Nephron progenitor cell (in vitro differentiated cells): ENCODE measurements at regions not wholly inside any gene's neighbourhood (a gene's known extent, or its start where the extent isn't known, plus 50 kb on each side); places are given as distances from the start of the nearest gene placed in this dataset.

Source experiments
- DNase-seq: peaks from one replicate; pipeline ENCODE4 v3.0.0; 2021
- H3K27ac Mint-ChIP-seq: 2 replicates; pipeline ENCODE4 v1.8.0; 2021; ENCODE audit warnings: mild to moderate bottlenecking, moderate library complexity, mixed read lengths
- H3K27me3 Mint-ChIP-seq: 2 replicates; pipeline ENCODE4 v1.8.0; 2021; ENCODE audit warnings: mild to moderate bottlenecking, low read depth, mixed read lengths; ENCODE audit not compliant: poor library complexity
- H3K36me3 Mint-ChIP-seq: 2 replicates; pipeline ENCODE4 v1.8.0; 2021; ENCODE audit warnings: low read depth, mixed read lengths
- H3K4me1 Mint-ChIP-seq: 2 replicates; pipeline ENCODE4 v1.8.0; 2021; ENCODE audit warnings: mixed read lengths
- H3K4me3 Mint-ChIP-seq: 2 replicates; pipeline ENCODE4 v1.8.0; 2021; ENCODE audit warnings: mild to moderate bottlenecking, moderate library complexity, mixed read lengths
- H3K9me3 Mint-ChIP-seq: 2 replicates; pipeline ENCODE4 v1.8.0; 2021; ENCODE audit warnings: mild to moderate bottlenecking, moderate library complexity, mixed read lengths
- TF ChIP-seq, protein P1 (sequence below): fragments of 200-600 bp; sonication (generic); IDR thresholded peaks from 2 replicates; pipeline ENCODE4 v1.5.0; 2021; ENCODE audit warnings: antibody characterized with exemption

DNA sequence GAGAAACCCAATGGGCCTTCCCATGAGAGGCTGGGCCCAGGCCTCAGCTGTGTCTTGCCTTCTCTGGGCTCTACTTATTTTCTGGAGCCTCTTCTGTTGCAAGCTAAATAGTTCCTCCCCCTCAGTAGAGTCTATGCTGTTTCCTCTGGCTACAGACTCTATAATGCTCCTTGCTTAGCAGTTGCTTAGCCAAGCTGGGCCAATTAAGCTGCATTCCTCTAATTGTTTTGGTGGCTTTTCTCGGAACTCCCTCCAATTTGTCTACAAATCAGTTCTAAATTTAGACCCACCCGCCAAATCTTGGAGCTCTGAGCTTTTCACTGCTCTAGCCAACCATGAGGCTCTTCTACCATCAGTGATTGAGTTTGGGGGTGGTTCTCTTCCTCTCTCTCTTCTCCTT, 302.7 kb upstream of the ASIC2 start:
- H3K27me3 Mint-ChIP-seq = peaks cover 47% of the 10 kb centered on the region

DNA sequence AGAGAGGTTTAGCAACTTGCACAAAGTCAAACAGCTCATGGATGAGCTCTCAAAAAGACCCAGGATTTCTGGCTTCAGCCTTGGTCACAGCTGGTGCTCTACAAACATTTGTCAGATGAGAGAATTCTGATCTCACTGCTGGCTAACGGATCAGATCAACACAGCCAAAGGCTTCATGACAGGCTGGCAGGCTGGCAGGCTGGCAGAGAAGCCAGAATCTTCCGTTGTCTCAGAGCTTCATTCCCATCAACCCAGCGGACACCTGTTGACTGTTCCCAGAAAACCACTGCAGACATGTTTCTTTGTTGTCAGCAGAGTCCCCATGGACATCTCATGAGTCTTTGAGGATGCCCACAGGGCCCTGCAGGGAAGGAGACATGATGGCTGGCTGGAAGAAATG, 303.8 kb upstream of the ASIC2 start:
- H3K4me3 Mint-ChIP-seq = no peak overlapping the region
- no peak overlapping the region for H3K27ac Mint-ChIP-seq
- H3K9me3 Mint-ChIP-seq = no peaks in the 10 kb centered on the region
- peaks cover 41% of the 10 kb centered on the region for H3K27me3 Mint-ChIP-seq
- TF ChIP-seq, protein P1, sequence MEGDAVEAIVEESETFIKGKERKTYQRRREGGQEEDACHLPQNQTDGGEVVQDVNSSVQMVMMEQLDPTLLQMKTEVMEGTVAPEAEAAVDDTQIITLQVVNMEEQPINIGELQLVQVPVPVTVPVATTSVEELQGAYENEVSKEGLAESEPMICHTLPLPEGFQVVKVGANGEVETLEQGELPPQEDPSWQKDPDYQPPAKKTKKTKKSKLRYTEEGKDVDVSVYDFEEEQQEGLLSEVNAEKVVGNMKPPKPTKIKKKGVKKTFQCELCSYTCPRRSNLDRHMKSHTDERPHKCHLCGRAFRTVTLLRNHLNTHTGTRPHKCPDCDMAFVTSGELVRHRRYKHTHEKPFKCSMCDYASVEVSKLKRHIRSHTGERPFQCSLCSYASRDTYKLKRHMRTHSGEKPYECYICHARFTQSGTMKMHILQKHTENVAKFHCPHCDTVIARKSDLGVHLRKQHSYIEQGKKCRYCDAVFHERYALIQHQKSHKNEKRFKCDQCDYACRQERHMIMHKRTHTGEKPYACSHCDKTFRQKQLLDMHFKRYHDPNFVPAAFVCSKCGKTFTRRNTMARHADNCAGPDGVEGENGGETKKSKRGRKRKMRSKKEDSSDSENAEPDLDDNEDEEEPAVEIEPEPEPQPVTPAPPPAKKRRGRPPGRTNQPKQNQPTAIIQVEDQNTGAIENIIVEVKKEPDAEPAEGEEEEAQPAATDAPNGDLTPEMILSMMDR = no peak
- H3K4me1 Mint-ChIP-seq = no peaks in the 10 kb centered on the region
- DNase-seq = no peak
- no peaks in the 10 kb centered on the region for H3K36me3 Mint-ChIP-seq

More for the DNA sequence above, 302.7 kb upstream of the ASIC2 start:
- H3K4me1 Mint-ChIP-seq = no peaks in the 10 kb centered on the region
- no peak overlapping the region for H3K27ac Mint-ChIP-seq
- H3K9me3 Mint-ChIP-seq = no peaks in the 10 kb centered on the region
- TF ChIP-seq, protein P1 = no peak
- DNase-seq = no peak
- H3K36me3 Mint-ChIP-seq = no peaks in the 10 kb centered on the region
- H3K4me3 Mint-ChIP-seq = no peak overlapping the region

DNA sequence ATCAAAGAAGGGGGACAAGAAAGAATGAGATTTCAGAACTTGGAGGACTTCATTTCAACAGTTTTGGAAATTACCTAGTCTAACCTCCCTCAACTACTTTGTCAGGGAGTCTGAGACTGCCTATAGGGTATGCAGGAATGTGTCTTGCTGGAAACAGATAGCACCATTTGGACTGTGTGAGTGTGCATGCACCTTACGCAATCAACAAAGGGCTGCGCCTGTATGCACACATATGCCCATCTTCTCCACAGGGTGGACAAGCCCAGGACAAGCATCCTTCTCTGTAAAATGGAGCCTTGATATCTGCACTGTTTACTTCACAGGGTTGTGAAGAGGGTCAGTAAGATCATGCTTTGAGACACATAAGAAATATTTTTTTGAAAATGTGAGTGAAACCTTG, 305.7 kb upstream of the ASIC2 start:
- no peak overlapping the region for H3K27ac Mint-ChIP-seq
- H3K27me3 Mint-ChIP-seq = peaks cover 28% of the 10 kb centered on the region
- no peak for DNase-seq
- TF ChIP-seq, protein P1 = no peak
- H3K4me3 Mint-ChIP-seq = no peak overlapping the region
- no peaks in the 10 kb centered on the region for H3K36me3 Mint-ChIP-seq
- no peaks in the 10 kb centered on the region for H3K9me3 Mint-ChIP-seq
- no peaks in the 10 kb centered on the region for H3K4me1 Mint-ChIP-seq

DNA sequence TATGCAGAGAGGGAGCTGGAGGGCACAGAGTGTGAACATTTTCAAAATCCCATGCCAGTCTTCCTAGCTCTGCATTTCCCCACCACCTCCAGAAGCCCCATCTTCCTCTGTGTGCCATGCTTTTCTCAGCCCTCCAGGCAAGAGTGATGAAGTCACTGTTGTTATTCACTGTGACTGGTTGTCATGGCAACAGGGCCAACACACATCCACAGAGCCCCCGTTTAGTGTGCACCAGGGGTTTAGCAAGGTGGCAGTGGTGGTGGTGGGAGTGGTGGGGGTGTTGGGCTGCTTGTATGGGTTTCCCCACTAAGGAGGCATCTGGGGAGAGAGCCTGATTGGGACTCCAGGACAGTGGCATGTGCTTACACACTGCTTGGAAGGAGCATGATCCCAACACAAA, 309.9 kb upstream of the ASIC2 start:
- peak overlapping the region; percentile 41 for H3K27ac Mint-ChIP-seq
- peaks cover 42% of the 10 kb centered on the region for H3K27me3 Mint-ChIP-seq
- H3K9me3 Mint-ChIP-seq = no peaks in the 10 kb centered on the region
- H3K4me3 Mint-ChIP-seq = no peak overlapping the region
- peak; percentile 37 for DNase-seq
- TF ChIP-seq, protein P1 = no peak
- no peaks in the 10 kb centered on the region for H3K36me3 Mint-ChIP-seq
- H3K4me1 Mint-ChIP-seq = no peaks in the 10 kb centered on the region

DNA sequence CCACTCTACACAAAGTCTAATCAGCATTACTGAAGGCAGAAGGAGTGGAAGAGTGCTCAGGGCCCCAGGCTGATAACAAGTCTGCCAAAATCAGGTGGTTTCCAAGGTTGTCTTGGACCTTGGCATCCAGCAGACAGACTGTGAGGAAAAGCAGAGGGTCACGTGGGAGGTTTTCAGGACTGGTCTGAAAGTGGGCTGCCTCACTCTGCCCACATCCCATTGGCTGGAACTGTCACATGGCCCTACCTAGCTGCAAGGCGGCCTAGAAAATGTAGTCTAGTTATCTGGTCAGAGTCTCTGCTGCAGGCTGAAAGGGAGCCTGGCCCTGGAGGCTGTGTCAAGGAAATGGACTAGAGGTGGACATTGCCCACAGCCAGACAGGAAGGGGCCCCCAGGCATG, 310.7 kb upstream of the ASIC2 start:
- DNase-seq = no peak
- Mint-ChIP-seq H3K27me3 (peaks cover 45% of the 10 kb centered on the region), H3K4me3 (no peak overlapping the region), H3K27ac (no peak overlapping the region), H3K9me3 (no peaks in the 10 kb centered on the region), H3K4me1 (no peaks in the 10 kb centered on the region), H3K36me3 (no peaks in the 10 kb centered on the region)
- TF ChIP-seq, protein P1 = no peak

DNA sequence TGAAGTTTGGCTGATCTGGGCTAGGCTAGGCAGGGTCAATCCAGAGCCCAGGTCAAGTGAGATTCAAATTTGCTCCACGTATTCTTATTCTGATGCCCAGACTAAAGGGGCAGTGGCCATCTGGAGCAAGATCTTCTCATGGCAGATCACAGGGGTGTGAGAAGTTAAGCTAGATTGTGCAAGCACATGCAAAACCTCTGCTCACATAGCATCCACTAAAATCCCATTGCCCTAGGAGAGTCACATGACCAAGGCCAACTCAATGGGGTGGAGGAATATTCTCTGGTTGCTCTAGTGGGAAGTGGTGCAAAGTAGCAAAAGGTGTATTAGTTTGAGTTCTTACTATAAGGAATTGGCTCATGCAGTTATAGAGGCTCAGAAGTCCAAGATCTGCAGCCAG, 318.4 kb upstream of the ASIC2 start:
- Mint-ChIP-seq H3K27me3 (peaks cover 36% of the 10 kb centered on the region), H3K27ac (no peak overlapping the region), H3K9me3 (no peaks in the 10 kb centered on the region), H3K4me1 (no peaks in the 10 kb centered on the region), H3K36me3 (no peaks in the 10 kb centered on the region), H3K4me3 (no peak overlapping the region)
- no peak for DNase-seq
- TF ChIP-seq, protein P1 = no peak
